ENCODE measurements at regions not wholly inside any gene's neighbourhood (a gene's known extent, or its start where the extent isn't known, plus 50 kb on each side); places are given as distances from the start of the nearest gene placed in this dataset.

GRCh38 chr7:27399791-27400567 lies 157.4 kb downstream of the EVX1 start:
- Histone ChIP-seq H3K4me1 (ENCODE audit: control insufficient read depth in 5 of 5, insufficient read depth in 5 of 5, low read length in 5 of 5) (peaks cover 0 to 4% (median 2%) of the 10 kb centered on the region in 5 donors), H3K4me3 (ENCODE audit: low read depth in 1 of 5, low read length in 5 of 5) (no peak overlapping the region), H3K27ac (ENCODE audit: low read depth, low read length) (no peak overlapping the region), H3K27me3 (ENCODE audit: control insufficient read depth in 5 of 5, insufficient read depth in 4 of 5, low read length in 5 of 5) (no peaks in the 10 kb centered on the region), H3K36me3 (ENCODE audit: control insufficient read depth in 5 of 5, insufficient read depth in 5 of 5, low read length in 5 of 5) (no peaks in the 10 kb centered on the region), H3K9me3 (ENCODE audit: control insufficient read depth in 5 of 5, low read length in 5 of 5) (no peaks in the 10 kb centered on the region), H3K9ac (ENCODE audit: low read length in 5 of 5) (no peak overlapping the region)

- no peak overlapping the region for H3K9ac ChIP-seq (ENCODE audit: low read length in 5 of 5)
- H3K36me3 ChIP-seq (ENCODE audit: control insufficient read depth in 5 of 5, insufficient read depth in 5 of 5, low read length in 5 of 5): no peaks in the 10 kb centered on the region
- H3K4me3 ChIP-seq (ENCODE audit: low read depth in 1 of 5, low read length in 5 of 5): no peak overlapping the region
- no peaks in the 10 kb centered on the region for H3K27me3 ChIP-seq (ENCODE audit: control insufficient read depth in 5 of 5, insufficient read depth in 4 of 5, low read length in 5 of 5)
- H3K4me1 ChIP-seq (ENCODE audit: control insufficient read depth in 5 of 5, insufficient read depth in 5 of 5, low read length in 5 of 5): peaks cover 0 to 5% (median 0%) of the 10 kb centered on the region in 5 donors
- H3K9me3 ChIP-seq (ENCODE audit: control insufficient read depth in 5 of 5, low read length in 5 of 5): no peaks in the 10 kb centered on the region
- H3K27ac ChIP-seq (ENCODE audit: low read depth, low read length): no peak overlapping the region
Measured at GRCh38 chr7:27405780-27406179, 163.2 kb downstream of the EVX1 start.

DNA sequence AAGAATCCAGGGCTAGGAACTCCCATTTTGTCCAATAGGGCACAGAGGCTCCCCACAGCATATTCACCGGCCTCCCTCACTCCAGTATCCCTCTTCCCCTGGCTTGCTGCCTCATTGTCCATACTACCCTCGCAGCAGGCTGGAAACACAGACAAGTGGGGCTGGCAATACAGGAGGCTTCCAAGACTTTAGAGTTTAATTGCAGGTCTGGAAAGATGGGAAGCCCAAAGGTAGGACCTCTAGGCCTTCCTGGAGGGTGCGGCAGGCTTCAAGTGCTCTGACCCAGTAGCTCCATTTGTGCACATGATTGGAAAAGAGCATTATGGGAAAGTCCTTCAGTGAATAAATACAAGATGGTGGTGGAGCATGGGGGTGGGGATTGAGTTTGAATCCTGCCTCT lies 166.7 kb downstream of the EVX1 start:
- Histone ChIP-seq H3K9ac (ENCODE audit: low read length in 5 of 5) (no peak overlapping the region), H3K9me3 (ENCODE audit: control insufficient read depth in 5 of 5, low read length in 5 of 5) (no peaks in the 10 kb centered on the region), H3K4me3 (ENCODE audit: low read depth in 1 of 5, low read length in 5 of 5) (no peak overlapping the region), H3K27ac (ENCODE audit: low read depth, low read length) (no peak overlapping the region), H3K4me1 (ENCODE audit: control insufficient read depth in 5 of 5, insufficient read depth in 5 of 5, low read length in 5 of 5) (peaks cover 0 to 5% (median 0%) of the 10 kb centered on the region in 5 donors), H3K36me3 (ENCODE audit: control insufficient read depth in 5 of 5, insufficient read depth in 5 of 5, low read length in 5 of 5) (no peaks in the 10 kb centered on the region), H3K27me3 (ENCODE audit: control insufficient read depth in 5 of 5, insufficient read depth in 4 of 5, low read length in 5 of 5) (no peaks in the 10 kb centered on the region)

- Histone ChIP-seq H3K36me3 (ENCODE audit: control insufficient read depth in 5 of 5, insufficient read depth in 5 of 5, low read length in 5 of 5) (no peaks in the 10 kb centered on the region), H3K4me3 (ENCODE audit: low read depth in 1 of 5, low read length in 5 of 5) (no peak overlapping the region), H3K9me3 (ENCODE audit: control insufficient read depth in 5 of 5, low read length in 5 of 5) (no peaks in the 10 kb centered on the region), H3K27me3 (ENCODE audit: control insufficient read depth in 5 of 5, insufficient read depth in 4 of 5, low read length in 5 of 5) (no peaks in the 10 kb centered on the region), H3K27ac (ENCODE audit: low read depth, low read length) (no peak overlapping the region), H3K4me1 (ENCODE audit: control insufficient read depth in 5 of 5, insufficient read depth in 5 of 5, low read length in 5 of 5) (peaks cover 0 to 5% (median 0%) of the 10 kb centered on the region in 5 donors), H3K9ac (ENCODE audit: low read length in 5 of 5) (no peak overlapping the region)
Measured at GRCh38 chr7:27409776-27410175, 167.2 kb downstream of the EVX1 start.

DNA sequence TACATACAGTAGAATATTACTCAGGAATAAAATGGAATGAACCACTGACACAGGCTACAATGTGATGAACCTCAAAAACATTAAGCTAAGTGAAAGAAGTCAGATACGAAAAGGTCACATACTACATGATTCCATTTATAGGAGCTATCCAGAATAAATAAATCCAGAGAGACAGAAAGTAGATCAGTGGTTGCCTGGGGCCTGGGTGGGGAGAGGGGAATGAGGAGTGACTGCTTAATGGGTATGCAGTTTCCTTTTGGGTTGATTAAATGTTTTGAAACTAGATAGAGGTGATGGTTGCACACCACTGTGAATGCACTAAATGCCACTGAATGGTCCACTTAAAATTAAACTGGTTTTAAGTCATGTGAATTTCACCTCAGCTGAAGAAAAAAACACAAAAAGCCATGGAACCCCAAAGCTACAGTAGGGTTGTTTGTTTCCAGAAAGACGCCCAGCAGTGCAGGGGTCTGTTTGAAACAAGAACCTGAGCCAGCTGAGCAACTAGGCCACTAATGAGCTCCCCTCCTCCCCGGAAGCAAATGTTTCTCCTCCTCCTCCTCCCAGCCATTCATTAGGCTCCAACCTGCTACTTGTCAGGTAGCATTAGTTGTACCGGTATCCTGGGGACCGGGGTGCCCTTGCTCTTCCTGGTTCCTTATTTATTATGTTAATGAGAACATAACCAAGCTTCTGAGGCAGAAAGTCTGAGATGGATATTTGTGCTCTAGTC lies 168.4 kb downstream of the EVX1 start:
- no peak overlapping the region for H3K9ac ChIP-seq (ENCODE audit: low read length in 5 of 5)
- no peak overlapping the region for H3K4me3 ChIP-seq (ENCODE audit: low read depth in 1 of 5, low read length in 5 of 5)
- no peaks in the 10 kb centered on the region for H3K36me3 ChIP-seq (ENCODE audit: control insufficient read depth in 5 of 5, insufficient read depth in 5 of 5, low read length in 5 of 5)
- H3K27ac ChIP-seq (ENCODE audit: low read depth, low read length): no peak overlapping the region
- no peaks in the 10 kb centered on the region for H3K27me3 ChIP-seq (ENCODE audit: control insufficient read depth in 5 of 5, insufficient read depth in 4 of 5, low read length in 5 of 5)
- H3K4me1 ChIP-seq (ENCODE audit: control insufficient read depth in 5 of 5, insufficient read depth in 5 of 5, low read length in 5 of 5): peaks cover 0 to 5% (median 0%) of the 10 kb centered on the region in 5 donors
- H3K9me3 ChIP-seq (ENCODE audit: control insufficient read depth in 5 of 5, low read length in 5 of 5): no peaks in the 10 kb centered on the region

GRCh38 chr7:27412164-27412563 lies 169.6 kb downstream of the EVX1 start:
- Histone ChIP-seq H3K27ac (ENCODE audit: low read depth, low read length) (no peak overlapping the region), H3K36me3 (ENCODE audit: control insufficient read depth in 5 of 5, insufficient read depth in 5 of 5, low read length in 5 of 5) (no peaks in the 10 kb centered on the region), H3K27me3 (ENCODE audit: control insufficient read depth in 5 of 5, insufficient read depth in 4 of 5, low read length in 5 of 5) (no peaks in the 10 kb centered on the region), H3K9me3 (ENCODE audit: control insufficient read depth in 5 of 5, low read length in 5 of 5) (no peaks in the 10 kb centered on the region), H3K9ac (ENCODE audit: low read length in 5 of 5) (no peak overlapping the region), H3K4me3 (ENCODE audit: low read depth in 1 of 5, low read length in 5 of 5) (no peak overlapping the region), H3K4me1 (ENCODE audit: control insufficient read depth in 5 of 5, insufficient read depth in 5 of 5, low read length in 5 of 5) (peaks cover 0 to 5% (median 0%) of the 10 kb centered on the region in 5 donors)

- Histone ChIP-seq H3K27me3 (ENCODE audit: control insufficient read depth in 5 of 5, insufficient read depth in 4 of 5, low read length in 5 of 5) (no peaks in the 10 kb centered on the region), H3K4me1 (ENCODE audit: control insufficient read depth in 5 of 5, insufficient read depth in 5 of 5, low read length in 5 of 5) (no peaks in the 10 kb centered on the region), H3K27ac (ENCODE audit: low read depth, low read length) (no peak overlapping the region), H3K9ac (ENCODE audit: low read length in 5 of 5) (no peak overlapping the region), H3K9me3 (ENCODE audit: control insufficient read depth in 5 of 5, low read length in 5 of 5) (no peaks in the 10 kb centered on the region), H3K36me3 (ENCODE audit: control insufficient read depth in 5 of 5, insufficient read depth in 5 of 5, low read length in 5 of 5) (no peaks in the 10 kb centered on the region), H3K4me3 (ENCODE audit: low read depth in 1 of 5, low read length in 5 of 5) (no peak overlapping the region)
Measured at GRCh38 chr7:27418541-27418940, 175.9 kb downstream of the EVX1 start.

- no peak overlapping the region for H3K9ac ChIP-seq (ENCODE audit: low read length in 5 of 5)
- H3K27ac ChIP-seq (ENCODE audit: low read depth, low read length): no peak overlapping the region
- H3K36me3 ChIP-seq (ENCODE audit: control insufficient read depth in 5 of 5, insufficient read depth in 5 of 5, low read length in 5 of 5): no peaks in the 10 kb centered on the region
- peaks cover 0 to under 1% (median 0%) of the 10 kb centered on the region in 5 donors for H3K27me3 ChIP-seq (ENCODE audit: control insufficient read depth in 5 of 5, insufficient read depth in 4 of 5, low read length in 5 of 5)
- peaks cover 0 to 4% (median 0%) of the 10 kb centered on the region in 5 donors for H3K4me1 ChIP-seq (ENCODE audit: control insufficient read depth in 5 of 5, insufficient read depth in 5 of 5, low read length in 5 of 5)
- H3K9me3 ChIP-seq (ENCODE audit: control insufficient read depth in 5 of 5, low read length in 5 of 5): no peaks in the 10 kb centered on the region
- no peak overlapping the region for H3K4me3 ChIP-seq (ENCODE audit: low read depth in 1 of 5, low read length in 5 of 5)
Measured at GRCh38 chr7:27419581-27420177, 177.1 kb downstream of the EVX1 start.

DNA sequence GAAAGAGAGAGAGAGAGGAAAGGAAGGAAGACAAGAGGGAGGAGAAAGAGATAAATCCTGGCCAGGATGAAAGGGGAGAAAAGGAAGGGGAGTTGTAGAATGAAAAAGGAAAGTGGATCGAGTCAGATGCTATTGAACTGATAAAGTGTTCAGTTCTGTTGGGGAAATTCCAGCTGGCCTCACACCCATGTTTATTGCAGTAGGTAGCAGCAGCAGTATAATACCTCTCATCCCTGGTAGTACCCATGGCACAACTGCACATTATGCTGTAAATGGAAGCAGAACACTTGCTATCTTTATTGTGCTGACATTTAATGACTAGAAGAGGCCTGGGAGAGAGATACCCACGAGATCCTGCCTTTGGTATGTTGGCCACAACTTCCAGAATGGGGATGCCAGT lies 178.1 kb downstream of the EVX1 start:
- Histone ChIP-seq H3K27me3 (ENCODE audit: control insufficient read depth in 5 of 5, insufficient read depth in 4 of 5, low read length in 5 of 5) (peaks cover 0 to 2% (median 0%) of the 10 kb centered on the region in 5 donors), H3K9me3 (ENCODE audit: control insufficient read depth in 5 of 5, low read length in 5 of 5) (no peaks in the 10 kb centered on the region), H3K36me3 (ENCODE audit: control insufficient read depth in 5 of 5, insufficient read depth in 5 of 5, low read length in 5 of 5) (no peaks in the 10 kb centered on the region), H3K4me3 (ENCODE audit: low read depth in 1 of 5, low read length in 5 of 5) (no peak overlapping the region), H3K9ac (ENCODE audit: low read length in 5 of 5) (no peak overlapping the region), H3K4me1 (ENCODE audit: control insufficient read depth in 5 of 5, insufficient read depth in 5 of 5, low read length in 5 of 5) (peaks cover 0 to 4% (median 0%) of the 10 kb centered on the region in 5 donors), H3K27ac (ENCODE audit: low read depth, low read length) (no peak overlapping the region)

- Histone ChIP-seq H3K27me3 (ENCODE audit: control insufficient read depth in 5 of 5, insufficient read depth in 4 of 5, low read length in 5 of 5) (peaks cover 0 to 2% (median 0%) of the 10 kb centered on the region in 5 donors), H3K9me3 (ENCODE audit: control insufficient read depth in 5 of 5, low read length in 5 of 5) (peaks cover 0 to 5% (median 0%) of the 10 kb centered on the region in 5 donors), H3K4me1 (ENCODE audit: control insufficient read depth in 5 of 5, insufficient read depth in 5 of 5, low read length in 5 of 5) (peaks cover 0 to 4% (median 0%) of the 10 kb centered on the region in 5 donors), H3K27ac (ENCODE audit: low read depth, low read length) (no peak overlapping the region), H3K9ac (ENCODE audit: low read length in 5 of 5) (no peak overlapping the region), H3K36me3 (ENCODE audit: control insufficient read depth in 5 of 5, insufficient read depth in 5 of 5, low read length in 5 of 5) (no peaks in the 10 kb centered on the region), H3K4me3 (ENCODE audit: low read depth in 1 of 5, low read length in 5 of 5) (no peak overlapping the region)
Measured at GRCh38 chr7:27423290-27423689, 180.7 kb downstream of the EVX1 start.
